GM12878 (cell line): ENCODE measurements at regions not wholly inside any gene's neighbourhood (a gene's known extent, or its start where the extent isn't known, plus 50 kb on each side); places are given as distances from the start of the nearest gene placed in this dataset.

ENCODE experiments used
- ATAC-seq: fragments of 200-7000 bp; cut with Tn5 transposase; 3 replicates; pipeline ENCODE4 v1.9.1; 2020; ENCODE audit warnings: mild to moderate bottlenecking, moderate library complexity
- BruUV-seq: library from RNA; stranded (reverse); fragments of 400-500 nt; replicated peaks from 2 replicates; lab custom pipeline; 2021; lab: Mats Ljungman, UMichigan
- CTCF ChIA-PET: fragments of 300-600 bp; sonication (Branson Sonifier 250); formaldehyde crosslinking; extraction: SDS; loops from one replicate; lab custom pipeline; 2021; ENCODE audit warnings: inconsistent platforms; lab: Yijun Ruan, JAX
- POLR2A ChIA-PET: fragments of 350-600 bp; formaldehyde crosslinking; extraction: SDS; loops from one replicate; lab custom pipeline; 2021; ENCODE audit warnings: inconsistent platforms; lab: Charles Lee
- RAD21 ChIA-PET: fragments of 300-600 bp; sonication (Branson Sonifier 250); formaldehyde crosslinking; loops from one replicate; lab custom pipeline; 2023; ENCODE audit warnings: antibody characterized with exemption; ENCODE audit not compliant: unreplicated experiment; lab: Charles Lee
- SMC1A ChIA-PET: fragments of 300-600 bp; sonication (Branson Sonifier 250); formaldehyde crosslinking; loops from one replicate; lab custom pipeline; 2023; ENCODE audit not compliant: unreplicated experiment, uncharacterized antibody; lab: Charles Lee
- DNase-seq: peaks from one replicate; pipeline ENCODE4 v3.0.0-alpha.2; 2011; ENCODE audit warnings: low read depth, low spot score
- FAIRE-seq: peaks from 3 replicates; lab custom pipeline; 2011; peaks lifted over from hg19 to GRCh38; lab: Jason Lieb, UNC
- H2AFZ ChIP-seq: 2 replicates; pipeline ENCODE4 v1.6.0; 2011; ENCODE audit warnings: low read depth, low read length, control low read depth; ENCODE audit not compliant: control insufficient read depth
- H3K27ac ChIP-seq: 2 replicates; pipeline ENCODE4 v1.5.1; 2011; ENCODE audit warnings: control low read depth; ENCODE audit not compliant: control insufficient read depth, insufficient read depth
- H3K27me3 ChIP-seq, 2 experiments: replicated peaks in 1 of 2; 2 replicates each; pipeline versions ENCODE4 v1.6.0 to v1.6.1; 2011; ENCODE audit warnings: low read length in 1 of 2; ENCODE audit not compliant: control insufficient read depth in 2 of 2, insufficient read depth in 2 of 2
- H3K36me3 ChIP-seq, 2 experiments: 2 replicates each; pipeline ENCODE4 v1.5.1; 2011; ENCODE audit warnings: low read length in 1 of 2; ENCODE audit not compliant: control insufficient read depth in 2 of 2, insufficient read depth in 2 of 2
- H3K4me1 ChIP-seq: 2 replicates; pipeline ENCODE4 v1.6.1; 2011; ENCODE audit warnings: mild to moderate bottlenecking, low read length, moderate library complexity, mixed read lengths; ENCODE audit not compliant: control insufficient read depth, insufficient read depth
- H3K4me2 ChIP-seq: 2 replicates; pipeline ENCODE4 v1.6.0; 2011; ENCODE audit warnings: control low read depth; ENCODE audit not compliant: control insufficient read depth, insufficient read depth
- H3K4me3 ChIP-seq: fragments of 200-600 bp; sonication (generic); 2 replicates; pipeline ENCODE4 v1.5.1; 2016
- H3K79me2 ChIP-seq: 2 replicates; pipeline ENCODE4 v1.6.0; 2011; ENCODE audit warnings: low read length; ENCODE audit not compliant: control insufficient read depth, insufficient read depth
- H3K9ac ChIP-seq: 2 replicates; pipeline ENCODE4 v1.8.0; 2011; ENCODE audit warnings: low read length, control low read depth, mixed read lengths; ENCODE audit not compliant: control insufficient read depth, insufficient read depth
- H3K9me3 ChIP-seq: replicated peaks from 3 replicates; pipeline ENCODE4 v1.5.1; 2011; ENCODE audit warnings: mild to moderate bottlenecking, low read length; ENCODE audit not compliant: control insufficient read depth, insufficient read depth
- H4K20me1 ChIP-seq: 2 replicates; pipeline ENCODE4 v1.6.0; 2011; ENCODE audit not compliant: control insufficient read depth, insufficient read depth
- BCL3 ChIP-seq: IDR thresholded peaks from 2 replicates; pipeline ENCODE4 v1.6.1; 2011; ENCODE audit warnings: borderline replicate concordance, low read depth, mild to moderate bottlenecking, moderate library complexity, low read length; ENCODE audit not compliant: insufficient read depth, poor library complexity, severe bottlenecking
- CBX3 ChIP-seq: fragments of 200-600 bp; sonication (generic); IDR thresholded peaks from 2 replicates; pipeline ENCODE4 v1.6.1; 2016; ENCODE audit warnings: low read depth, borderline replicate concordance
- CHD1 ChIP-seq: IDR thresholded peaks from 2 replicates; pipeline ENCODE4 v1.6.1; 2012; ENCODE audit warnings: low read depth, low read length, improper control_type of control experiment
- EP300 ChIP-seq, 2 experiments: fragments of 150-350 bp in 1 of 2; IDR thresholded peaks; 2 replicates each; pipeline ENCODE4 v1.6.1; 2011 to 2012; ENCODE audit warnings: low read depth in 2 of 2, low read length in 2 of 2, borderline replicate concordance in 1 of 2, improper control_type of control experiment in 1 of 2, inconsistent platforms in 1 of 2; ENCODE audit not compliant: control insufficient read depth in 1 of 2
- HCFC1 ChIP-seq: fragments of 150-350 bp; IDR thresholded peaks from 2 replicates; pipeline ENCODE4 v1.6.1; 2014; ENCODE audit warnings: low read length
- HDGF ChIP-seq: fragments of 450-650 bp; IDR thresholded peaks from 2 replicates; pipeline ENCODE4 v1.6.1; 2016; ENCODE audit warnings: antibody characterized with exemption
- HSF1 ChIP-seq: fragments of 150-350 bp; IDR thresholded peaks from 2 replicates; pipeline ENCODE4 v1.6.1; 2014; ENCODE audit warnings: mild to moderate bottlenecking, low read depth, low read length
- JUND ChIP-seq: IDR thresholded peaks from 2 replicates; pipeline ENCODE4 v1.6.1; 2012; ENCODE audit warnings: low read depth, mild to moderate bottlenecking, low read length, improper control_type of control experiment, moderate library complexity
- KAT2A ChIP-seq: conservative IDR thresholded peaks from 2 replicates; pipeline ENCODE4 v1.6.1; 2011; ENCODE audit warnings: low read depth, low read length; ENCODE audit not compliant: control insufficient read depth
- POLR2AphosphoS2 ChIP-seq: IDR thresholded peaks from 2 replicates; pipeline ENCODE4 v1.6.1; 2011; ENCODE audit warnings: low read depth, mild to moderate bottlenecking, low read length, improper control_type of control experiment, moderate library complexity
- POU2F2 ChIP-seq: IDR thresholded peaks from 3 replicates; pipeline ENCODE4 v1.6.1; 2011; ENCODE audit warnings: low read depth, mild to moderate bottlenecking, low read length, borderline replicate concordance
- RAD21 ChIP-seq: IDR thresholded peaks from 2 replicates; pipeline ENCODE4 v1.6.1; 2011; ENCODE audit warnings: mild to moderate bottlenecking, low read depth, low read length, moderate library complexity; ENCODE audit not compliant: insufficient read depth
- SPI1 ChIP-seq: IDR thresholded peaks from 2 replicates; pipeline ENCODE4 v1.6.1; 2011; ENCODE audit warnings: low read depth, mild to moderate bottlenecking, low read length, moderate library complexity, borderline replicate concordance; ENCODE audit not compliant: insufficient read depth
- SRF ChIP-seq, 2 experiments: IDR thresholded peaks; 2 replicates each; pipeline ENCODE4 v1.6.1; 2011; ENCODE audit warnings: low read depth in 2 of 2, low read length in 2 of 2, mild to moderate bottlenecking in 1 of 2, moderate library complexity in 1 of 2
- STAT3 ChIP-seq: IDR thresholded peaks from 2 replicates; pipeline ENCODE4 v1.6.1; 2011; ENCODE audit warnings: low read depth, low read length, improper control_type of control experiment
- WGBS: methylation state at CpG from one replicate; pipeline ENCODE4 v1.1.6; 2016; ENCODE audit warnings: low lambda C conversion rate; ENCODE audit not compliant: insufficient replicate concordance, insufficient coverage; ENCODE audit errors: missing lambda C conversion rate; 5-methylcytosine and 5-hydroxymethylcytosine counted together
- in situ Hi-C: fragments of 300-500 bp; cut with MboI; formaldehyde crosslinking; loops from 9 replicates; pipeline ENCODE4 v1.14.3; 2018; ENCODE audit warnings: mixed read lengths
- intact Hi-C: fragments of 100-400 bp; cut with micrococcal nuclease; formaldehyde crosslinking; loops from one replicate; pipeline ENCODE4 v1.14.2; 2022; ENCODE audit not compliant: unreplicated experiment

- Histone ChIP-seq H3K9ac (no peak overlapping the region), H3K9me3 (no peaks in the 10 kb centered on the region), H3K4me1 (no peaks in the 10 kb centered on the region), H3K4me2 (no peak overlapping the region), H3K27me3 (peaks cover 0 to 4% of the 10 kb centered on the region in 2 experiments; a peak in 3 of 4 replicates), H2AFZ (no peak overlapping the region), H3K27ac (no peak overlapping the region), H3K36me3 (no peaks in the 10 kb centered on the region), H3K79me2 (no peaks in the 10 kb centered on the region), H4K20me1 (no peaks in the 10 kb centered on the region), H3K4me3 (no peak overlapping the region)
- DNase-seq (no peak), FAIRE-seq (no peak), ATAC-seq (no peak)
- POLR2A ChIA-PET, result no interaction called here
- WGBS, result 63% methylated on average over 3 of the region's 3 CpGs
- CTCF ChIA-PET, result no interaction called here
- RAD21 ChIA-PET, result no interaction called here
- SMC1A ChIA-PET, result no interaction called here
- no TSS peak for BruUV-seq
- TF ChIP-seq EP300 (IDR thresholded peaks at IDR 0.05; ENCODE audit: borderline replicate concordance in 1 of 2, control insufficient read depth in 1 of 2, low read depth in 2 of 2, low read length in 2 of 2) (no peak), JUND (no peak), CBX3 (no peak), SRF (IDR thresholded peaks at IDR 0.05; ENCODE audit: low read depth in 2 of 2, low read length in 2 of 2) (no peak), KAT2A (no peak), HCFC1 (no peak), STAT3 (no peak)
- intact Hi-C loops (no loop called here), in situ Hi-C loops (no loop called here)
These were observed 89.1 kb upstream of the MTNR1B start for GRCh38 chr11:92880381-92880780.

- Histone ChIP-seq H3K36me3 (no peaks in the 10 kb centered on the region), H3K4me3 (no peak overlapping the region), H3K79me2 (no peaks in the 10 kb centered on the region), H3K27me3 (peaks cover 0 to 4% of the 10 kb centered on the region in 2 experiments; a peak in 2 of 4 replicates), H3K9ac (no peak overlapping the region), H3K4me1 (no peaks in the 10 kb centered on the region), H3K9me3 (no peaks in the 10 kb centered on the region), H3K27ac (no peak overlapping the region), H3K4me2 (no peak overlapping the region), H4K20me1 (no peaks in the 10 kb centered on the region), H2AFZ (no peak overlapping the region)
- intact Hi-C loops, result no loop called here
- DNase-seq (no peak), ATAC-seq (no peak), FAIRE-seq (no peak)
- SMC1A ChIA-PET, result no interaction called here
- in situ Hi-C loops, result no loop called here
- no TSS peak for BruUV-seq
- RAD21 ChIA-PET, result no interaction called here
- CTCF ChIA-PET, result no interaction called here
- 53% methylated on average over 4 of the region's 4 CpGs for WGBS
- POLR2A ChIA-PET, result no interaction called here
- TF ChIP-seq SPI1 (no peak), RAD21 (no peak), HDGF (no peak), POLR2AphosphoS2 (no peak), HSF1 (no peak), BCL3 (no peak), POU2F2 (no peak), CHD1 (no peak)
These were observed 87.5 kb upstream of the MTNR1B start for GRCh38 chr11:92881940-92882450.
